HG03039 (cell line): ENCODE measurements at regions not wholly inside any gene's neighbourhood (a gene's known extent, or its start where the extent isn't known, plus 50 kb on each side); places are given as distances from the start of the nearest gene placed in this dataset.

Source experiments
- ATAC-seq: cut with Tn5 transposase; IDR thresholded peaks from one replicate; pipeline ENCODE4 v1.9.1; 2021; ENCODE audit warnings: mild to moderate bottlenecking, moderate library complexity; ENCODE audit not compliant: unreplicated experiment

DNA sequence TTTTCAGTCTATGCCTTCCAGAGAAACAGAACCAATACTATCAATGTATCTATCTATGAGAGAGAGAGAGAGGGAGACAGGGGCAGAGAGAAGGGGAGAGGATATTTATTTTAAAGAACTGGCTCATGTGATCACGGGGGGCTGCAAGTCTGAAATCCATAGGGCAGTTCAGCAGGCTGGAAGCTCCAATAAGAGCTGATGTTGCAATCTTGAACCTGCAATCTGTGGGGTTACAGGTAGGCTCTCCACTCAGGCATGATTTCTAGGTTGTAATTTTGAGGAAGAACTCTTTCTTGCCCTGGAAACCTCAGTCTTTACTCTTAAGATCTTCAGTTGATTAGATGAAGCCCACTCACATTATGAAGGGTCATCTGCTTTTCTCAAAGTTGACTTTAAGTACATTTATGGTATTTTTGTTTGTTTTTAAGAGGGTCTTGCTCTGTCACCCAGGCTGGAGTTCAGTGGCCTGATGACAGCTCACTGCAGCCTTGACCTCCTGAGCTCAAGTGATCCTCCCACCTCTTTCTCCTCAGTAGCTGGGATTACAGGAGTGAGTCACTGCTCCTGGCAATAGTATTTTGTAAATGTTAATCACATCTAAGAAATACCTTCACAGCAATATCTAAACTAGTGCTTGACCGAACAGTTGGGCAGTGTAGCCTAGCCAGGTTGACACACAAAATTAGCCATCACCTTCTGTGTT, 376.4 kb downstream of the FGF9 start:
- ATAC-seq, result no peak

DNA sequence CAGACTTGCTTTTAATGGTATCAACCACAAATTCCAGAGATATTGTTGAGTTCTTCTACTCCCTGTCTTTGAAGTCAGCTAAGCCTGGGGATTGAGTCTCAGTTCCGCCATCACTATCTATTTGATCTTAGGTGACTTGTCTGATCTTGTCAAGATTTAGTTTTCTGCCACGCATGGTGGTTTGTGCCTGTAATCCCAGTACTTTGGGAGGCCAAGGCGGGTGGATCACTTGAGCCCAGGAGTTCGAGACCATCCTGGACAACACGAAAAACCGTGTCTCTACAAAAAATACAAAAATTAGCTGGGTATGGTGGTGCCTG, 376.9 kb downstream of the FGF9 start:
- ATAC-seq, result no peak

DNA sequence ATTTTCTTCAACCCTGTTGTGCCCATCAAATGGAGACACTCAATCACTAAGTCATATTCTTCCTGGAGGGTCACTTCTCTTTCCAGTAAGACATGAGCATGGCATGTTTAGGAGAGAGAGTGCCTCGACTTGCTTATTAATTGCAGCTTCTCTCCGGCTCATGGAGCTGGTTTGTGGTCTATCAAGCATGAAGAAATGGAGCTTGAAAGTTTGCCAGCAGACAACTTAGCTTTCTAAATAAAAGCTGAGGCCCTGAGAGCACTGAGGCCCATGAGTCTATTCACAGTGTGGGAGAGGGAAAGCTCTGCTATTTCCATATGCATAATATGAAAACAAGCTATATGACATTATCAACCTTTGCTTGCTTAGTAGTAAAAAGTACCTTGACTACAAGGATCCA, 378.5 kb downstream of the FGF9 start:
- no peak for ATAC-seq

DNA sequence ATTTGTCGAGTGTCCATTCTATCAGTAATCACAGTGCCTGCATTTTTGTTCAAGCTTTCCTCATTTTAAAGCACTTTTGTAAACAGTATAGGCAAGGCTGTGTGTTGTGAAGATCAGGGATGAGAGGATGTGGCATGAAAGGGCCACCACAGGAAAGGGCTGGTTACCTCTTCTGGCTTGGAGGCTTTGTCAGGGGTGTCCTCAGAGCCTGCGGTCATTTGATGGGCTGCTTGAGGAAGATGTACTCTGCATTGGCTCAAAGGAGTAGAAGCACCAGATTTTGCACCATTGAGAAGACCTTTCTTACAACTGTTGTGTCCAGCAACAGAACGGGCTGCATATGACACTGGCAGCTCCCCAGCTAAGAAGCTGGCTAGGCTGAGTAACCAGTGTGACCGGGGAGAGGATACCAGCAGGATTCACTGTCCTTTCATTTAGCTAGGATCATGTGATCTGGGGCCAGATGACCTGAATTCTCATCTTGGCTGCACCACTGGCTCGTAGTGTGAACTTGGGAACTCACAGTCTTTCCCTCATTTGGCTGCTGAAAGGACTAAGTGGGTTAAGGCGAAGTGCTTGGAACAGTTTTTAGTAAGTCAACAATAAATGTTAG, 380.2 kb downstream of the FGF9 start:
- no peak for ATAC-seq

DNA sequence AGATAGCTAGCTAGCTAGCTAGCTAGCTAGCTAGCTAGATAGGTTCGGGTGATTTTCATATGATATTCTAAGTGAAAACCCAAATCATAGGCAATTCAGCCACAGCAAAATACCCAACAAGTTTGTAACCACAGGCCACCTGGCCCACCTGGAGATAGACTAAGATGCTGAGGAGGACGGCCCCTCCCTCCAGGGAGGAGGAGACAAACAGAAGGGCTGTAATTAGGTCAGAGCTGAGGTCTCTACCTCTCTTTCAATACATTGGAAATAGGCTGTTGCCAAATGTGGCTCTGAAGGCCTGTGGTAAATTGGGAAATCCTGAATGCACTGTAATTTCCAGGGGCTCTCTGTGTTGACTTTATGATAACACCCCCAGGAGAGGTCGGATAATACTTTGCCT, 382.2 kb downstream of the FGF9 start:
- no peak for ATAC-seq

DNA sequence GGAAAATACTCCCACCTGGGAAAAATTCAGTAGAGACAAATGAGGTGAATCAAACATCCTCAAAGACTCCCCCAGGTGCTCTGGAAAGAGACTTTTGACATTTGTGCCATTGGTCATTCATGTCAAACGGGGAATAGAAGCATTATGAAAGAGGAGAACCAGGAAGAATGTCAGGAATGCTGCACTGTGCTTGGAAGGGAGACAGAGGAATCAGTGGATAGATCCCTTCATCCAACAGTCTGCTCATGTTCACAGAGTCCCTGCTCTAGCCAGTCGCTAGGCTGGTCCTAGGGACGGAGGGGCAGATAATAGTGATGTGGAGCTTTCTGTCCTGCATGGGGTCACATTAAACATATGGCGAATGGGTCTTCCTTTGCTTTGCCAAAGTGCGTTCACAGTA, 384.4 kb downstream of the FGF9 start:
- no peak for ATAC-seq

DNA sequence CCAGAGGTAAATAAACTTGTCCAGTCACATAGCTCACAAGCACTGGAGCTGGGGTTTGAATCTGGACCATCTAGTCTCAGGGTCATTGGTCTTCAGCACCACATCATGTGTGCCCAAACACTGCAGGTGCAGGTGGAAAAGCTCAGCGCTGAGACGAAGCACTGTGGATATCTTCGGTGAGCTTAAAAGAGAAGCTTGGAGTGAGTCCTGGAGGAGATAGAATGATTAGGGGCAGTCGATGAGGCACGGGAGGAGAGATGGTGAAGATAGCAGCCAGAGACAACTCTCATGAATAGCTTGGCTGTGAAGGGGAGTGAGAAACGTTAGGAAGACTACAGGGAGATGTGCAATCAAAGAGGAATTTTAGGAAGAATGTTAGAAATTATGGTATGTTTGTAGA, 389.3 kb downstream of the FGF9 start:
- ATAC-seq, result no peak

DNA sequence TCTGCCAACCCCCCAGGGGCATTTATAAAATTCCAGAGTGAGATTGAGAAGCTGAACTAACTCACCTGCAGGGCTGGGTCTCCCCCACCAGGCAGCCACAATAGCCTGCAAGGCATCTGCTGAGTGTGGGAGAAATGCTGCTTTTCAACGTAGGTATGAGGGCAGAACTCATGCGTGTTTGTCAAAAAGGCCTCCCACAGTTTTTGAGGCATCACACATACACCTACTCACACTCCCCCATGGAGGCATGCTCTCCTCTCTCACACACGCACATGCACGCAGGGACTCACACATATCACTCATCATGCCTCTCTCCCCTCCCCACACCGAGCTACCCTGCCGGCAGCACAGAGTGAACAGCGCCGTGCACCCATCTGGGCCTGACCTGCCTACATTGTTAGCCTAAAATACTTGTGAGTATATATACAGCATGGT, 390.5 kb downstream of the FGF9 start:
- peak; percentile 66 for ATAC-seq

DNA sequence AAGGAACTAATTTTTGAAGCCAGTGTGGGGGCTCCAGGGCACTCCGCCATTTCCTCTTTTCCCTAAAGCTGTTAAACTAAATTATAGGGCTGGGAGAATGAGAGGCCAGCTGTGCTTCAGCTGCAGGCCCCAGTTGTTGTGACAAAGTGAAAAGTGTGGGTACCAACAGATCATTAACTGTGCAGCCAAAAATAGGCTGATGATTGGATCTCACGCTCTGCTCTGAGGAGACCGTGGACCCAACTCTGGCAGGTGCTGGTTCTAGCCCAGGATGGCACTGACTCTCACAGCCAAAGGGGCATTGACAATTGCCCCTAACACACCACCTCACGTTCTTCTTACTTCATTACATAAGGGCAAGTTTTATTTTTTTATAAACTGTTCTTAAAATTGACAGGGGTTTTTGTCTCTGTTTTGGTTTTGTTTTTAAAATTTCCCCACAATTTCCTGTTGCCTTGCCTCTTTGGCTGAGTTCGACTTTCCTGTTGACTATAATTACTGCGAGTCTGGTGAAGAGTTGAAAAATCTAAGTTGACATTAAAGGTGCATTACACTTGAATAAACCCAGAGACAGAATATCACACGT, 391.0 kb downstream of the FGF9 start:
- peak; percentile 62 for ATAC-seq

DNA sequence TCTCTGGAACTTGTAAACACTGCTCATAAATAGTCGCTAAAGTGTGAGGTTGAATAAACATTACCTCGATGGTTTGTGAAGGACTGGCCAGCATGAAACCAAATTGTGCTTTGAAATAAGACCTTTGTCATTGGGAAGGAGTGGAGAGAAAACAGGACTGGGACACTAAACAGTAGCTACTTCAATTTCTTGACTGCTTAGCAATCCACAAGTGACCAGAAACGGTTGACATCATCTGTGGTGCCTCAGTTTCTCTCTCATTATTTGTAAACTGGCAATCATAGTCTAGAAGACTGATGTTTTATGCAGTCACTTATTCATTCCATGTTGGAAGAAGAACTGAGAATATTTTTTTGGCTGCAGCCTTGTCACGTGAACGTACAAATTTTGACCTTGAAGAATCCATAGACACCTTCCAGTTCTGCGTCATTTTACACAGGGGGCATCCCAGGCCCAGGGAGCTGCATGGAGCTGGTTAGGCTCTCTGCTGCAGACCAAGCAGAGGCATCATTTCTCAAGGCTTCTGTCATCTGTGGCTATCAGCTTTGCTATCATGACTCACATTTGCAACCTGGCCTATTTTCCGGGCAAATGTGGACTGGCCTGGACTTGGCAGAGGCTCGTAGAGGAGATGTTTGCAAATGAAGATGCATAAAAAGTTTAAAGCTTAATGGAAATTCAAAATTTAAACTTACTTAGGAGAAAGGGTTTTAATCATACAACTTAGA, 391.8 kb downstream of the FGF9 start:
- ATAC-seq, result no peak

DNA sequence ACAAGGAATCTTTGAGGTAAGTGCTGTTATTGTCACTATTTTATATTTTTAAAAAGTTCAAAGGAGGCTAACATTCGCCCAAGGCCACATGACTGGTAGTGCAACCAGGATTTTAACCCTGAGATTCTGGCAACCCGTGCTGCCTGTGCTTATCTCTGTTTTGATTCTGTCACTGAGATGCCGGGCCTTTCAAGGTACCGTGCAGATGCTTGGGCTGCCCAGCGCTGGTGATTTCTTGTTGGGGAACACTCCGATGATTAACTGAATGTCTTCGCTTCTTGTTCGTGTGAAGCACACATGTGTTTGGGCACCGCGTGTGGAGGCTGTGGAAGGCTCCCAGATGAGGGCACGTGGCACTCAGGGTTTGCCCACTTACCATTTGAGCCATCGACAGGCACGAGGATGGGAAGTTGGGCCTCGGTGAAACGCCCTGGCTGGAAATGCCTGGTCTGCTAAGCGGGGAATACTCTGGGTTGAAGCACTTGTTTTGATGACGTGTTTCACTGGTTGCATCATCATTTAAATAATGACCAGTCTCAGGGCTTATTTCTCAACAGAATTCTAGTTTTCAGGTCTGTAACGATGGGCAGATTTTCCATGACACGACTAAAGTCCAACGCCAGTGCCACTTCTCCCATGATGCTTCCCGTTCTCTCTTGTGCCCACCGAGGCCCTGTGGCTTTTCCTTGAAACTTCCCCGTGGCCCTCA, 392.7 kb downstream of the FGF9 start:
- ATAC-seq, result no peak

DNA sequence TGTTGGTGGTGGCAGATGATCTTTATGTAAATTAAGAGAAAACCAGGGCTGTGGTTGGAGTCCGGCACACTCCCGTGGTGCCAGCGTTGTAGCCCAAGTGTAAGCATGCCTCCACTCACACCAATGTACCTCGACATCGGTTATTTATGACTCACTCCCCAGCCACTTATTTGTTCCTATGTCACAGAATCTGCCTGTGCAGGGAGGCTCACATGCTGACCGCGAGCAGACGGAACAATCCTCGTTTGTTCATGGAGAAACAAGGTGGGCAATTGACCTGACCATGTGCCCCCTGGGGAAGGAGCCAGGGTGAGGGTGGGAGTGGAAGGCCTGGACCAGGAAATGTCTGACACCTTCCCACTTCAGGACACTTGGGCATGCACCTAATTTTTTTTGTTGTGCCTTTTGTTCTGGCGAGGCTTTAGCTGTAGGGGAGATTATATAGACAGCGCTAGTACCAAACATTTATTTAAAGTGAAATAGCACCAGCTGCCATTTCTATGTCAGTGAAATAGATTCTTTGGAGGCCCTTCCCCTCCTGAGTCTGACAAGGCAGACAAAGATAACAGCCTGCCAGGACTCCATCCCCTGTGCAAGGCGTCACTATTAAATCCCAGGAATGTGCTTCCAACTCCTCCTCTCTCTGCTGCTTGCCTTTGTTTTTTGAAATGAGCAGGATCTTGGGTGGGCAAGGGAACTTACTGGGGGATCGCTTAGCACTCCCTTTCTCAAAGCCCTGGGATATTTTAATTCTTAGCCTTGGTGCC, 394.2 kb downstream of the FGF9 start:
- no peak for ATAC-seq

DNA sequence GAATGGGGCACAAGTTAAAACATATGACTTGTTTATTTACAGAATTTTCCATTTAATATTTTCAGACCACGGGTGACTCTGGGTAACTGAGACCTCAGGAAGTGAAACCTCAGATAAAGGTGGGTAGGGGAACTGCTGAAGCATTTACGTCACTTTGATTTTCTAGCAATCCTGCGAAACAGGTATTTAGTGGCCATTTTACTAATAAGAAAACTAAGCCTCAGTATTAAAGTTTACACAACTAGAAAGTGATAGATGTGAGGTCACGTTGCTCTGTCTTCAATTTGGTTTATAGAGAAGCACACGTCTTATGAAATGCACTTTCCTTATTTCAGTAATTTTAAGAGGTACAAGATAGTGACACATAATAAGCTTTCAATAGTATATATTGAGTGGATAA, 402.8 kb downstream of the FGF9 start:
- no peak for ATAC-seq

DNA sequence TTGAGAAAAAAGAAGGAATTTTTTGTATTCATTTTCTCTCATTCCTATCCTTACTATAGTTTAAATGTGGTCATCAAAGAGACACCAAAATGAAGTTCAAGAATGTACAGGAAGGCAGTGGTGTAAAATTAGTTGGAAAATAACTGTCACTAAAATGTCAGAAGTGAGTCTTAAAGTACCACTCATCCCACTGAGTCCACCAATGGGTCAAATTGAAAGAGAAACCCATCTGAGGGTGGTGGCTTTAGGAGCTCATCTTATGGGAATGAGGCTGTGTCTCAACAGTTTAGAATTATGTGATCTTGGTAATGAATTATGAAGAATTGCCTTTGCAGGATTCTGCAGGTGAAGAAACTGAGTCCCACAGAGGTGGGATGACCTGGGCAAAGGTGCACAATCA, 403.5 kb downstream of the FGF9 start:
- ATAC-seq, result no peak

DNA sequence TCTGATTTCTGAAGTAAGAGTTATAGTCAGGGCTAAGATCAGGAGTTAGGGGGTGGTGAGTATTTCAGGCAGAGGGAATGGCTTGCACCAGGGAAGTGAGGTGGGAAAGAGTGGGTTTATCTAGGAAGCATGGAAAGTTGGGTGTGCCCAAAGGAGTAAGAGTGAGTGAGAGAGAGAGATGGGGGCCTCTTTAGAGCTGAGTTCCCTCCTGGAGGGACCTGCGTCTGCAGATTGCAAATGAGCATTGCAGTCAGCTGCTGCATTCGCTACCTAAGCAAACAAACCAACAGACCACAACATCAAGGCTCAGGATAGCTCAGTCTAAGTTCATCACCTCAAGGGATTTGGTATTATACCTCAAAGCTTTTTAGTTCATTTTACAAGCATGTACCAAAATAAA, 405.8 kb downstream of the FGF9 start:
- ATAC-seq, result no peak

DNA sequence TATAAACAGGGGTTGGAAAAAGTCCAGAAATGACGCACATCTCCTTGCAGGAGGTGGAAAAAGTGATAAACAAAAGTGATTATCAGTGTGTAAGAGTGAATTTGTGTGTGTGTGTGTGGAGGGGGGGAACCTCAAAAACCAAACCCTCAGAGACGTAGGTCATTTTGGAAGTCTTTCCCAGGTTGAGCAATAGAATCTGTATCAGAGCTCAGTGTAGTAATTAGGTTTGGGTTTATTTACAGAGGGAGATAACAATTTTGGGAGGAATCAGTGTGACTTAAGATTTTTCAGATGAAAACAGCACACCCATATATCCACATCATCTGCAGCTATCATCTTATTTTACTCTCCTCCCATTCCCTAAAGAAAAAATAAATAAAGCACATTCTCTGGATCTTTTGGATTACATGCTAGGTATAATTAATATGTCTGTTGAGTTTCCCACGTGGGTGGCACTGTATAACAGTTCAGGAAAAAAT, 406.4 kb downstream of the FGF9 start:
- ATAC-seq, result no peak

DNA sequence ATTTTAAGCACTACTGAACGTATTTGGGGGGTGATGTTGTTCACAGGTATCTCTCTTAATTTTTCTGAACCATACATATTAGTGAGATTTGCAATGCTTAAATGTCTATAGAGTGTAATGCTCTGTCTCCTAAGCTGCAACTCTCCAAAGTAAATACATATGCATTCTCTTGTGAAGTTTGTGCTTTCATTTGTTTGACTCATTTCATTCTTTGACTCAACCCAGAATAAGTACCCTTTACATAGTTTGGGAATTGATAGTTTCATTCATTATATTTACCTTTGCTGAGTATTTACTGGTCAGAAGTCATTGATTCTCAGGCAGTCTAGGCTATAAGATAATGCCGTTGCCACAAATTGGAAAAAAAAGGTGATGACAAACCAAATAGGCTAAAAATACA, 406.9 kb downstream of the FGF9 start:
- no peak for ATAC-seq

DNA sequence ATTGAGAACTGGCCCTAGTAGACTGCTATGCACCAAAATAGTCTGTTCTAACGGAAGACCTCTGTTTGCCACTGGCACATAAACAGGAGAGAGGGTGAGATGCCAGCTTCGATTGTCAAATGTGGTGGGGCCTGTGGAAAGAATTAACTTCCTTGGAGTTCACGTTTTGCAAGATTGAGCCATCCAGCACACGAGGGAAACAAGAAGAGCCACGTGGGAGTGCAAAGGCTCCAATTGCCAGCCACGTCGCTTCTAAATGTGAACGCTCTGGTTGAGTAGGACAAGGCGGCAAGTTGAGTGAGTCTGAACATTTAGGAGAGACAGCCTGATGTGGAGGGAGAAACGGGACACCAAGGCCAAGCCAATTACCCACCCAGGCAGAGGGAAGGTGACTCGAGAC, 409.1 kb downstream of the FGF9 start:
- ATAC-seq, result no peak

DNA sequence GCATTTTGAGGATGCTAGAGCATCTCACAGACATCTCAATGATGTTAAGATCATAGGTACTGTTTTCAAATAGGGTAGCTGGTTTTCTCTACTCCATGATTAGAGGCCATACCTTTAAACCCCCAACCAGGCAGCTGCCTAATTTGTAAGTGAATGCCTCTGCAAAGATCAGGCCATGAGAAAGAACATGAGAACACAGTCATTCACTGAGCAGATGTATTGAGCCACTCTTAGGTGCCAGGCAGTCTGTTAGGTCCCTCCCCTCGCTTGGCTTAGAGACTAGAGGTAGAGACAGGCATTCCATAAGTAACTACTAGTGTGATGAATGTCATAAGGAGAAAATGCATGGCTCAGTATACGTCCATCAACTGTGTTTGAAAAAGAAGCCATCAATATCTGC, 410.0 kb downstream of the FGF9 start:
- no peak for ATAC-seq

DNA sequence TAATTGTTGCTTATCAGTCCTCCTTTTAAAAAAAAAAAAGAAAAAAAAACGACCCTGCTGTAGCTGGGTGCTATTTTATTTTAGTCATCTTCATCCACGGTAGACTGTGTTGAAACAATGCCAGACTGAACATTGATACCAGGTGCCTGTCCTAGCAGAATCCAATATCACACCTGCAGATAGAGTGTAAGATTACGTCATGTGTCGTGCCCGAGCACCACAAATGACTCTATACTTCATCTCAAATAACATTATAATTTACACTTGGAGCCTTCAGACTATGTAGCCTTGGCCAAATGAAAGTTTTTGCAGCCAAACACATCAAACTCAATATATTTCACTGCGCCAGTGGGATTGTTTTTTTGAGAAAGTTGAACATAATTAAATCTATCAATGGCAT, 410.6 kb downstream of the FGF9 start:
- ATAC-seq, result no peak

DNA sequence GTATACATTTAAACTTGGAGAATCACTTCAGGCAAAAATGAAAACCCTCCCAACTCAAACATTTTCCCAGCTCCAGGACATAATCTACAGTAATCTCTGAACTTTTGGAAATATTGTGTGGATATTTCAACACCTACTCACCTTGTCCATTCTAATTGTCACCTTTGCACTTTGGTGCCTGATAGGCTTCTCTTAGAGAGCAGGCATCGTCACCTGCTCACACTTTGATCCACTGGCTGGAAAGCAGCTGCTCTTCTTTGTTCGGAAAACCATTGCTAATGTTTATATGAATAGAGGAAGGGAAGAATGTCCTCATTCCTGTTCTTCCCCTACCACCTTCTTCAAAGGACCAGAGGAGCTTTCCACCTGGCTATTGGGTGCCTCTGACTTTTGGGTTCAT, 411.2 kb downstream of the FGF9 start:
- no peak for ATAC-seq
